ENCODE measurements at regions not wholly inside any gene's neighbourhood (a gene's known extent, or its start where the extent isn't known, plus 50 kb on each side); places are given as distances from the start of the nearest gene placed in this dataset.

- Histone ChIP-seq H3K27me3 (ENCODE audit: control insufficient read depth in 1 of 2, insufficient read depth in 2 of 2, low read length in 1 of 2) (no peaks in the 10 kb centered on the region), H3K4me1 (ENCODE audit: control insufficient read depth in 1 of 2, insufficient read depth in 2 of 2, low read length in 2 of 2) (no peaks in the 10 kb centered on the region), H3K27ac (ENCODE audit: low read depth in 1 of 2, low read length in 2 of 2) (no peak overlapping the region), H3K36me3 (ENCODE audit: control insufficient read depth in 1 of 2, insufficient read depth in 2 of 2, low read length in 1 of 2) (no peaks in the 10 kb centered on the region), H3K4me3 (ENCODE audit: low read length in 2 of 2) (no peak overlapping the region), H3K9me3 (ENCODE audit: control insufficient read depth, low read length) (no peaks in the 10 kb centered on the region)
- ATAC-seq (ENCODE audit: low FRiP score) = no peak
- no peak for DNase-seq
- WGBS, 2 donors = 95 to 97% methylated on average over 9 of the region's 9 CpGs
- intact Hi-C loops (cut with DNase I) = no loop called here
These were observed 502.6 kb downstream of the IRX1 start for GRCh38 chr5:4098226-4098625.

- no peak for ATAC-seq (ENCODE audit: low FRiP score)
- no peaks in the 10 kb centered on the region for H3K4me1 ChIP-seq (ENCODE audit: control insufficient read depth in 1 of 2, insufficient read depth in 2 of 2, low read length in 2 of 2)
- H3K27me3 ChIP-seq (ENCODE audit: control insufficient read depth in 1 of 2, insufficient read depth in 2 of 2, low read length in 1 of 2) = no peaks in the 10 kb centered on the region
- no peaks in the 10 kb centered on the region for H3K36me3 ChIP-seq (ENCODE audit: control insufficient read depth in 1 of 2, insufficient read depth in 2 of 2, low read length in 1 of 2)
- DNase-seq = no peak
- no peaks in the 10 kb centered on the region for H3K9me3 ChIP-seq (ENCODE audit: control insufficient read depth, low read length)
- intact Hi-C loops (cut with DNase I) = no loop called here
- H3K4me3 ChIP-seq (ENCODE audit: low read length in 2 of 2) = no peak overlapping the region
- no peak overlapping the region for H3K27ac ChIP-seq (ENCODE audit: low read depth in 1 of 2, low read length in 2 of 2)
- 78% methylated on average over 7 of the region's 7 CpGs for WGBS, 2 donors
These were observed 503.8 kb downstream of the IRX1 start for GRCh38 chr5:4099386-4099785.

- Histone ChIP-seq H3K9me3 (ENCODE audit: control insufficient read depth, low read length) (no peaks in the 10 kb centered on the region), H3K36me3 (ENCODE audit: control insufficient read depth in 1 of 2, insufficient read depth in 2 of 2, low read length in 1 of 2) (no peaks in the 10 kb centered on the region), H3K4me1 (ENCODE audit: control insufficient read depth in 1 of 2, insufficient read depth in 2 of 2, low read length in 2 of 2) (no peaks in the 10 kb centered on the region), H3K27me3 (ENCODE audit: control insufficient read depth in 1 of 2, insufficient read depth in 2 of 2, low read length in 1 of 2) (no peaks in the 10 kb centered on the region), H3K27ac (ENCODE audit: low read depth in 1 of 2, low read length in 2 of 2) (no peak overlapping the region), H3K4me3 (ENCODE audit: low read length in 2 of 2) (no peak overlapping the region)
- intact Hi-C loops (cut with DNase I) = no loop called here
- DNase-seq (no peak), ATAC-seq (ENCODE audit: low FRiP score) (no peak)
- 87 to 88% methylated on average over 14 of the region's 14 CpGs for WGBS, 2 donors
These were observed 505.1 kb downstream of the IRX1 start for GRCh38 chr5:4100739-4101138.

GRCh38 chr5:4101189-4101588 is 505.6 kb downstream of the IRX1 start:
- 89 to 94% methylated on average over 12 of the region's 12 CpGs for WGBS, 2 donors
- H3K27me3 ChIP-seq (ENCODE audit: control insufficient read depth in 1 of 2, insufficient read depth in 2 of 2, low read length in 1 of 2) = no peaks in the 10 kb centered on the region
- no peaks in the 10 kb centered on the region for H3K36me3 ChIP-seq (ENCODE audit: control insufficient read depth in 1 of 2, insufficient read depth in 2 of 2, low read length in 1 of 2)
- DNase-seq = no peak
- intact Hi-C loops (cut with DNase I) = no loop called here
- no peak overlapping the region for H3K27ac ChIP-seq (ENCODE audit: low read depth in 1 of 2, low read length in 2 of 2)
- no peaks in the 10 kb centered on the region for H3K9me3 ChIP-seq (ENCODE audit: control insufficient read depth, low read length)
- no peaks in the 10 kb centered on the region for H3K4me1 ChIP-seq (ENCODE audit: control insufficient read depth in 1 of 2, insufficient read depth in 2 of 2, low read length in 2 of 2)
- ATAC-seq (ENCODE audit: low FRiP score) = no peak
- no peak overlapping the region for H3K4me3 ChIP-seq (ENCODE audit: low read length in 2 of 2)

- H3K4me3 ChIP-seq (ENCODE audit: low read length in 2 of 2) = no peak overlapping the region
- intact Hi-C loops (cut with DNase I) = no loop called here
- no peak for ATAC-seq (ENCODE audit: low FRiP score)
- no peak for DNase-seq
- H3K27me3 ChIP-seq (ENCODE audit: control insufficient read depth in 1 of 2, insufficient read depth in 2 of 2, low read length in 1 of 2) = no peaks in the 10 kb centered on the region
- WGBS, 2 donors = 90 to 94% methylated on average over 4 of the region's 4 CpGs
- no peak overlapping the region for H3K27ac ChIP-seq (ENCODE audit: low read depth in 1 of 2, low read length in 2 of 2)
- no peaks in the 10 kb centered on the region for H3K9me3 ChIP-seq (ENCODE audit: control insufficient read depth, low read length)
- no peaks in the 10 kb centered on the region for H3K4me1 ChIP-seq (ENCODE audit: control insufficient read depth in 1 of 2, insufficient read depth in 2 of 2, low read length in 2 of 2)
- H3K36me3 ChIP-seq (ENCODE audit: control insufficient read depth in 1 of 2, insufficient read depth in 2 of 2, low read length in 1 of 2) = no peaks in the 10 kb centered on the region
These were observed 509.4 kb downstream of the IRX1 start for GRCh38 chr5:4104831-4105597.

GRCh38 chr5:4108690-4109089 is 513.1 kb downstream of the IRX1 start:
- intact Hi-C loops (cut with DNase I) = no loop called here
- DNase-seq (no peak), ATAC-seq (ENCODE audit: low FRiP score) (no peak)
- Histone ChIP-seq H3K27me3 (ENCODE audit: control insufficient read depth in 1 of 2, insufficient read depth in 2 of 2, low read length in 1 of 2) (no peaks in the 10 kb centered on the region), H3K4me3 (ENCODE audit: low read length in 2 of 2) (no peak overlapping the region), H3K4me1 (ENCODE audit: control insufficient read depth in 1 of 2, insufficient read depth in 2 of 2, low read length in 2 of 2) (no peaks in the 10 kb centered on the region), H3K9me3 (ENCODE audit: control insufficient read depth, low read length) (no peaks in the 10 kb centered on the region), H3K27ac (ENCODE audit: low read depth in 1 of 2, low read length in 2 of 2) (no peak overlapping the region), H3K36me3 (ENCODE audit: control insufficient read depth in 1 of 2, insufficient read depth in 2 of 2, low read length in 1 of 2) (no peaks in the 10 kb centered on the region)
- WGBS, 2 donors = 79 to 80% methylated on average over 1 of the region's 1 CpG

GRCh38 chr5:4113426-4113825 is 517.8 kb downstream of the IRX1 start:
- no peak for DNase-seq
- ATAC-seq (ENCODE audit: low FRiP score) = no peak
- no peak overlapping the region for H3K27ac ChIP-seq (ENCODE audit: low read depth in 1 of 2, low read length in 2 of 2)
- WGBS, 2 donors = 78 to 85% methylated on average over 8 of the region's 8 CpGs
- intact Hi-C loops (cut with DNase I) = no loop called here
- H3K27me3 ChIP-seq (ENCODE audit: control insufficient read depth in 1 of 2, insufficient read depth in 2 of 2, low read length in 1 of 2) = peaks cover 0 to 2% of the 10 kb centered on the region in 2 donors
- H3K4me3 ChIP-seq (ENCODE audit: low read length in 2 of 2) = no peak overlapping the region
- H3K4me1 ChIP-seq (ENCODE audit: control insufficient read depth in 1 of 2, insufficient read depth in 2 of 2, low read length in 2 of 2) = no peaks in the 10 kb centered on the region
- no peaks in the 10 kb centered on the region for H3K9me3 ChIP-seq (ENCODE audit: control insufficient read depth, low read length)
- H3K36me3 ChIP-seq (ENCODE audit: control insufficient read depth in 1 of 2, insufficient read depth in 2 of 2, low read length in 1 of 2) = no peaks in the 10 kb centered on the region

- Histone ChIP-seq H3K4me1 (ENCODE audit: control insufficient read depth in 1 of 2, insufficient read depth in 2 of 2, low read length in 2 of 2) (no peaks in the 10 kb centered on the region), H3K27me3 (ENCODE audit: control insufficient read depth in 1 of 2, insufficient read depth in 2 of 2, low read length in 1 of 2) (peaks cover 0 to 2% of the 10 kb centered on the region in 2 donors), H3K27ac (ENCODE audit: low read depth in 1 of 2, low read length in 2 of 2) (no peak overlapping the region), H3K4me3 (ENCODE audit: low read length in 2 of 2) (no peak overlapping the region), H3K36me3 (ENCODE audit: control insufficient read depth in 1 of 2, insufficient read depth in 2 of 2, low read length in 1 of 2) (no peaks in the 10 kb centered on the region), H3K9me3 (ENCODE audit: control insufficient read depth, low read length) (no peaks in the 10 kb centered on the region)
- ATAC-seq (ENCODE audit: low FRiP score) = no peak
- intact Hi-C loops (cut with DNase I) = no loop called here
- DNase-seq = no peak
- 97% methylated on average over 9 of the region's 9 CpGs for WGBS, 2 donors
These were observed 518.3 kb downstream of the IRX1 start for GRCh38 chr5:4113905-4114304.

- H3K4me3 ChIP-seq (ENCODE audit: low read length in 2 of 2) = no peak overlapping the region
- peaks cover 0 to 2% of the 10 kb centered on the region in 2 donors for H3K27me3 ChIP-seq (ENCODE audit: control insufficient read depth in 1 of 2, insufficient read depth in 2 of 2, low read length in 1 of 2)
- 93% methylated on average over 4 of the region's 4 CpGs for WGBS, 2 donors
- DNase-seq = no peak
- ATAC-seq (ENCODE audit: low FRiP score) = no peak
- intact Hi-C loops (cut with DNase I) = no loop called here
- no peaks in the 10 kb centered on the region for H3K36me3 ChIP-seq (ENCODE audit: control insufficient read depth in 1 of 2, insufficient read depth in 2 of 2, low read length in 1 of 2)
- H3K4me1 ChIP-seq (ENCODE audit: control insufficient read depth in 1 of 2, insufficient read depth in 2 of 2, low read length in 2 of 2) = no peaks in the 10 kb centered on the region
- H3K9me3 ChIP-seq (ENCODE audit: control insufficient read depth, low read length) = no peaks in the 10 kb centered on the region
- H3K27ac ChIP-seq (ENCODE audit: low read depth in 1 of 2, low read length in 2 of 2) = no peak overlapping the region
These were observed 518.8 kb downstream of the IRX1 start for GRCh38 chr5:4114452-4114851.
